HUES6 (cell line): ENCODE measurements at regions not wholly inside any gene's neighbourhood (a gene's known extent, or its start where the extent isn't known, plus 50 kb on each side); places are given as distances from the start of the nearest gene placed in this dataset.

Experiments
- H3K27ac ChIP-seq: 2 replicates; pipeline ENCODE4 v1.7.0; 2013; ENCODE audit warnings: low read depth, mild to moderate bottlenecking, low read length, inconsistent platforms
- H3K27me3 ChIP-seq: 2 replicates; pipeline ENCODE4 v1.6.1; 2013; ENCODE audit warnings: low read length; ENCODE audit not compliant: control insufficient read depth, insufficient read depth
- H3K36me3 ChIP-seq: 2 replicates; pipeline ENCODE4 v1.6.1; 2013; ENCODE audit warnings: low read length; ENCODE audit not compliant: control insufficient read depth, insufficient read depth
- H3K4me1 ChIP-seq: 2 replicates; pipeline ENCODE4 v1.6.1; 2013; ENCODE audit warnings: low read length; ENCODE audit not compliant: control insufficient read depth, insufficient read depth
- H3K4me3 ChIP-seq: 2 replicates; pipeline ENCODE4 v1.5.1; 2013; ENCODE audit warnings: low read depth, low read length
- H3K9ac ChIP-seq: one replicate; pipeline ENCODE4 v1.6.1; 2013; ENCODE audit warnings: mild to moderate bottlenecking, low read length
- H3K9me3 ChIP-seq: 2 replicates; pipeline ENCODE4 v1.6.1; 2013; ENCODE audit warnings: low read depth, low read length; ENCODE audit not compliant: control insufficient read depth, insufficient read depth

- H3K36me3 ChIP-seq = no peaks in the 10 kb centered on the region
- H3K9me3 ChIP-seq = no peaks in the 10 kb centered on the region
- no peak overlapping the region for H3K4me3 ChIP-seq
- no peaks in the 10 kb centered on the region for H3K4me1 ChIP-seq
- no peaks in the 10 kb centered on the region for H3K27me3 ChIP-seq
- no peak overlapping the region for H3K27ac ChIP-seq
- H3K9ac ChIP-seq = no peak overlapping the region
Measured at GRCh38 chr2:33791625-33792024, 192.5 kb upstream of the FAM98A start.

GRCh38 chr2:33788044-33788443, 188.9 kb upstream of the FAM98A start:
- Histone ChIP-seq H3K4me1 (no peaks in the 10 kb centered on the region), H3K9me3 (no peaks in the 10 kb centered on the region), H3K9ac (no peak overlapping the region), H3K36me3 (no peaks in the 10 kb centered on the region), H3K4me3 (no peak overlapping the region), H3K27me3 (no peaks in the 10 kb centered on the region), H3K27ac (no peak overlapping the region)

GRCh38 chr2:33786881-33787280, 187.8 kb upstream of the FAM98A start:
- Histone ChIP-seq H3K9ac (no peak overlapping the region), H3K27me3 (no peaks in the 10 kb centered on the region), H3K4me3 (no peak overlapping the region), H3K9me3 (no peaks in the 10 kb centered on the region), H3K27ac (no peak overlapping the region), H3K36me3 (no peaks in the 10 kb centered on the region), H3K4me1 (no peaks in the 10 kb centered on the region)

- no peak overlapping the region for H3K27ac ChIP-seq
- no peaks in the 10 kb centered on the region for H3K36me3 ChIP-seq
- no peaks in the 10 kb centered on the region for H3K9me3 ChIP-seq
- no peaks in the 10 kb centered on the region for H3K4me1 ChIP-seq
- no peak overlapping the region for H3K4me3 ChIP-seq
- no peak overlapping the region for H3K9ac ChIP-seq
- H3K27me3 ChIP-seq = no peaks in the 10 kb centered on the region
Measured at GRCh38 chr2:33785201-33786106, 186.4 kb upstream of the FAM98A start.

GRCh38 chr2:33784488-33784887, 185.4 kb upstream of the FAM98A start:
- H3K36me3 ChIP-seq = no peaks in the 10 kb centered on the region
- no peaks in the 10 kb centered on the region for H3K9me3 ChIP-seq
- no peak overlapping the region for H3K9ac ChIP-seq
- H3K27me3 ChIP-seq = no peaks in the 10 kb centered on the region
- H3K4me3 ChIP-seq = no peak overlapping the region
- no peaks in the 10 kb centered on the region for H3K4me1 ChIP-seq
- no peak overlapping the region for H3K27ac ChIP-seq

GRCh38 chr2:33782395-33783230, 183.5 kb upstream of the FAM98A start:
- H3K36me3 ChIP-seq = no peaks in the 10 kb centered on the region
- no peak overlapping the region for H3K9ac ChIP-seq
- no peak overlapping the region for H3K27ac ChIP-seq
- H3K9me3 ChIP-seq = no peaks in the 10 kb centered on the region
- no peak overlapping the region for H3K4me3 ChIP-seq
- H3K27me3 ChIP-seq = no peaks in the 10 kb centered on the region
- H3K4me1 ChIP-seq = no peaks in the 10 kb centered on the region

GRCh38 chr2:33777786-33778185, 178.7 kb upstream of the FAM98A start:
- Histone ChIP-seq H3K36me3 (no peaks in the 10 kb centered on the region), H3K4me1 (no peaks in the 10 kb centered on the region), H3K9ac (no peak overlapping the region), H3K9me3 (peaks cover 8% of the 10 kb centered on the region; the same call in 1 of the 2 replicates), H3K4me3 (no peak overlapping the region), H3K27ac (no peak overlapping the region), H3K27me3 (no peaks in the 10 kb centered on the region)

GRCh38 chr2:33775306-33775705, 176.2 kb upstream of the FAM98A start:
- peaks cover 8% of the 10 kb centered on the region; the same call in 1 of the 2 replicates for H3K9me3 ChIP-seq
- H3K36me3 ChIP-seq = no peaks in the 10 kb centered on the region
- no peak overlapping the region for H3K27ac ChIP-seq
- no peak overlapping the region for H3K4me3 ChIP-seq
- no peak overlapping the region for H3K9ac ChIP-seq
- no peaks in the 10 kb centered on the region for H3K4me1 ChIP-seq
- H3K27me3 ChIP-seq = no peaks in the 10 kb centered on the region

- Histone ChIP-seq H3K27ac (no peak overlapping the region), H3K27me3 (no peaks in the 10 kb centered on the region), H3K9me3 (peaks cover 6% of the 10 kb centered on the region; the same call in 1 of the 2 replicates), H3K36me3 (no peaks in the 10 kb centered on the region), H3K9ac (no peak overlapping the region), H3K4me3 (no peak overlapping the region), H3K4me1 (no peaks in the 10 kb centered on the region)
Measured at GRCh38 chr2:33770023-33770422, 170.9 kb upstream of the FAM98A start.

GRCh38 chr2:33766175-33766574, 167.1 kb upstream of the FAM98A start:
- Histone ChIP-seq H3K4me1 (peaks cover 3% of the 10 kb centered on the region; the same call in 1 of the 2 replicates), H3K27ac (no peak overlapping the region)

GRCh38 chr2:33765122-33765521, 166.0 kb upstream of the FAM98A start:
- Histone ChIP-seq H3K27ac (no peak overlapping the region), H3K9me3 (peaks cover 6% of the 10 kb centered on the region), H3K27me3 (no peaks in the 10 kb centered on the region), H3K9ac (no peak overlapping the region), H3K4me3 (no peak overlapping the region), H3K4me1 (peaks cover 3% of the 10 kb centered on the region; the same call in 1 of the 2 replicates), H3K36me3 (no peaks in the 10 kb centered on the region)

More at GRCh38 chr2:33766175-33766574, 167.1 kb upstream of the FAM98A start:
- Histone ChIP-seq H3K27me3 (no peaks in the 10 kb centered on the region), H3K36me3 (no peaks in the 10 kb centered on the region), H3K9ac (no peak overlapping the region), H3K4me3 (no peak overlapping the region), H3K9me3 (peaks cover 3% of the 10 kb centered on the region)
